IgD-negative memory B cell (primary cell): ENCODE measurements at regions not wholly inside any gene's neighbourhood (a gene's known extent, or its start where the extent isn't known, plus 50 kb on each side); places are given as distances from the start of the nearest gene placed in this dataset.
"Not testable (repeated sequence)": the region's sequence is repeated elsewhere in the genome, so short reads cannot be mapped to it uniquely, and the experiment has no call there.

Experiments used
- H3K27ac Mint-ChIP-seq, 3 donors: one replicate each; pipeline ENCODE4 v1.8.0; 2020 to 2022; ENCODE audit warnings: mild to moderate bottlenecking in 3 of 3, mixed read lengths in 3 of 3, moderate library complexity in 1 of 3
- H3K27me3 Mint-ChIP-seq: one replicate; pipeline ENCODE4 v1.8.0; 2021; ENCODE audit warnings: mixed read lengths
- H3K36me3 Mint-ChIP-seq: one replicate; pipeline ENCODE4 v1.8.0; 2020; ENCODE audit warnings: mild to moderate bottlenecking, mixed read lengths
- H3K4me1 Mint-ChIP-seq, 3 donors: one replicate each; pipeline ENCODE4 v1.8.0; 2020 to 2022; ENCODE audit warnings: mixed read lengths in 3 of 3, mild to moderate bottlenecking in 1 of 3
- H3K4me3 Mint-ChIP-seq, 4 donors: one replicate each; pipeline ENCODE4 v1.8.0; 2020 to 2022; ENCODE audit warnings: mild to moderate bottlenecking in 4 of 4, mixed read lengths in 4 of 4, moderate library complexity in 3 of 4
- H3K9me3 Mint-ChIP-seq, 3 donors: one replicate each; pipeline ENCODE4 v1.8.0; 2020 to 2021; ENCODE audit warnings: mixed read lengths in 3 of 3, mild to moderate bottlenecking in 1 of 3

GRCh38 chr7:128561116-128561722, 84.7 kb downstream of the METTL2B start:
- not testable (repeated sequence) for H3K4me1 Mint-ChIP-seq, H3K4me3 Mint-ChIP-seq, H3K27ac Mint-ChIP-seq, H3K9me3 Mint-ChIP-seq, H3K36me3 Mint-ChIP-seq, H3K27me3 Mint-ChIP-seq

DNA sequence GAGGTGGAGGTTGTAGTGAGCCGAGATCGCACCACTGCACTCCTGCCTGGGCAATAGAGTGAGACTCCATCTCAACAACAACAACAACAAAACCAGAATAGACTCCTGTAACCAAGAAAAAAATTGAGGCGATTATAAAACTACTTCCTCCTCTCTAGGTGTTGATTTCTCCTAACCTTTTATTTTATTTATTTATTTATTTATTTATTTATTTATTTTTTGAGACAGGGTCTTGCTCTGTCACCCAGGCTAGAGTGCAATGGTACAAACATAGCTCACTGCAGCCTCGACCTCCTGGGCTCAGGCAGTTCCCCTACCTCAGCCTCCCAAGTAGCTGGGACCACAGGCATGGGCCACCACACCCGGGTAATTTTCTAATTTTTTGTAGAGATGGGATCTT, 86.2 kb downstream of the METTL2B start:
- not testable (repeated sequence) for H3K36me3 Mint-ChIP-seq, H3K9me3 Mint-ChIP-seq, H3K27ac Mint-ChIP-seq

GRCh38 chr7:128564123-128564700, 87.7 kb downstream of the METTL2B start:
- H3K36me3 Mint-ChIP-seq, H3K9me3 Mint-ChIP-seq, H3K4me3 Mint-ChIP-seq, H3K27me3 Mint-ChIP-seq: not testable (repeated sequence)
- peaks cover 5 to 15% (median 12%) of the 10 kb centered on the region in 3 donors for H3K4me1 Mint-ChIP-seq
- H3K27ac Mint-ChIP-seq: peak overlapping the region in 1 of 3 donors; percentile 27

More for the DNA sequence above, 86.2 kb downstream of the METTL2B start:
- H3K4me3 Mint-ChIP-seq, H3K4me1 Mint-ChIP-seq, H3K27me3 Mint-ChIP-seq: not testable (repeated sequence)

DNA sequence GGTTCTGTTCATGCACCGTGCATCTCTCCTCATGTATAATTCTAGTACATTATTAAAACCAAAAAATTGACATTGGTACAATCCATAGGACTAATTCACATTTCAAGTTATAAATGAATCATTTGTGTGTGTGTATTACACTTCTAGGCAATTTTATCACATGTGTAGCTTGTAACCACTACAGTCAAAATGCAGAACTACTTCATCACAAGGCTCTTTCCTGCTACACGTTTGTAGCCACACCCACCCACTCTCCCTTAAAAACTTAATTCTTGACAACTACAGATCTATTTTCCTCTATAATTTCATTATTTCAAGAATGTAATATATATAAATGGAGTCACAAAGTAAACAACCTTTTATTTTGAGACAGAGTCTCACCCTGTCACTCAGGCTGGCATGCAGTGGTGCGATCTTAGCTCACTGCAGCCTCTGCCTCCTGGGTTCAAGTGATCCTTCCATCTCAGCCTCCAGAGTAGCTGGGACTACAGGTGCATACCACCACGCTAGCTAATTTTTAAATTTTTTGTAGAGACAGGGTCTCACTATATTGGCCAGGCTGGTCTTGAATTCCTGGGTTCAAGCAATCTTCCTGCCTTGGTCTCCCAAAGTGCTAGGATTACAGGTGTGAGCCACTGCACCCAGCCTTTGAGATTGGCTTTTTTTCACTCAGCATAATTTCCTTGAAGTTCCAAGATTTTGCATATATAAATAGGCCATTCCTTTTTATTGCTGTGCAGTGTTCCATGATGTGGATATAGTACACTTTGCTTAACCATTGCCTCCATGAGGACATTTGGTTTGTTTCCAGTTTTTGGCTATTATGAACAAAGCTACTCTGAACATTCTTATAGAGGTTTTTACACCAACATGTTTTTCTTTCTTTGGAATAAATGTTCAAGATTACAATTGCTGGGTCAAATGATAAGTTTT, 88.7 kb downstream of the METTL2B start:
- H3K4me3 Mint-ChIP-seq, H3K27me3 Mint-ChIP-seq, H3K9me3 Mint-ChIP-seq, H3K36me3 Mint-ChIP-seq: not testable (repeated sequence)
- peak overlapping the region in 1 of 3 donors; percentile 53 for H3K27ac Mint-ChIP-seq
- H3K4me1 Mint-ChIP-seq: peaks cover 5 to 16% (median 10%) of the 10 kb centered on the region in 3 donors

DNA sequence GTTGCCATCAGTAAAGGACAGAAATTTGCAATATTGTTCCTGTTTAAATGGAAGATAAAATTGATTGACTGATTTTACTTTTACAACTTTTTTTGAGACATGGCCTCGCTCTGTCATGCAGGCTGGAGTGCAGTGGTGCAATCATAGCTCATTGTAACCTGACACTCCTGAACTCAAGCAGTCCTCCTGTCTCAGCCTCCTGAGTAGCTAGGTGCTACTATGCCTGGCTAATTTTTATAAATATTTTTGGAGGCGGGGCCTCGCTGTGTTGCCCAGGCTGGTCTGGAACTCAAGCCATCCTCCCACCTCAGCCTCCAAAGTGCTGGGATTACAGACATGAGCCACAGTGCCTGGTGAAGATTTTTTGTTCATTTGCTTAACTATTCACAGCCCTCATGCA, 96.8 kb upstream of the GARIN1A start:
- not testable (repeated sequence) for H3K9me3 Mint-ChIP-seq, H3K27me3 Mint-ChIP-seq, H3K4me1 Mint-ChIP-seq, H3K36me3 Mint-ChIP-seq, H3K27ac Mint-ChIP-seq, H3K4me3 Mint-ChIP-seq

- H3K4me1 Mint-ChIP-seq, H3K4me3 Mint-ChIP-seq, H3K27ac Mint-ChIP-seq, H3K27me3 Mint-ChIP-seq, H3K36me3 Mint-ChIP-seq, H3K9me3 Mint-ChIP-seq: not testable (repeated sequence)
These were observed 95.1 kb upstream of the GARIN1A start for GRCh38 chr7:128576953-128577352.

GRCh38 chr7:128579843-128580242, 92.2 kb upstream of the GARIN1A start:
- H3K4me3 Mint-ChIP-seq, H3K36me3 Mint-ChIP-seq, H3K27me3 Mint-ChIP-seq, H3K27ac Mint-ChIP-seq, H3K9me3 Mint-ChIP-seq, H3K4me1 Mint-ChIP-seq: not testable (repeated sequence)

- H3K36me3 Mint-ChIP-seq, H3K4me3 Mint-ChIP-seq, H3K9me3 Mint-ChIP-seq, H3K27me3 Mint-ChIP-seq, H3K27ac Mint-ChIP-seq, H3K4me1 Mint-ChIP-seq: not testable (repeated sequence)
These were observed 91.0 kb upstream of the GARIN1A start for GRCh38 chr7:128581100-128581499.

DNA sequence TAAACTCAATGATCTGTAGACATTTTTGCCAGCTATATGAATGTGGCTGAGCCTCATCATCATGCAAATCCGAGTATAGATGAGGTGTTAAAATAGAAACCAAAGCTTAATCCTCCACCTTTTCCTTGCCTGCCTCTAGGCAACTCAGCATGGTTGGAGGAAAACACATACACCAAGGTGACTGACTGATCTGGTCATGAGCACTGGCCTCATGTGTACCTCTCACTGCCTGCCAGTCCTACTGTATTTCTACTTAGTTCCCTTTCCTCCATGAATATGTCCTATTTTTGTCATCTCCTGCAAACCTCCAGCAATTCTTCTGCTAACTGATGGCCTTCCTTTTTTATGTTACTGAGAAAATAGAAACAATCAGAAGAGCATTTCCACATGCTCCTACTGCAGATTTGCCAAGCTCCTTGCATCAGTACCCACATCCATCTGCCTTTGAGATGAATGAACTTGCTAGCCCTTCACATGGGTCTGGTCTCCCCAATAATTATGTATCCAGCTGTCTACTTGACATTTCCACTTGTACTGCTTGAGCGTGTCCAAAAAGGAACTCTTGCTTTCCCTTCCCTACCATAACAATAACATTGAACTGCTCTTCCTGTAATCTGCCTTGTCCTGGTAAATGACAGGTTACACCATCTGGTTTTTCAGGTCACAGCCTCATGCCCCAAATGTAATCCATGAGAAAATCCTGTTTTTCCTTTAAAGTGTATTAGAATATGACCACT, 90.1 kb upstream of the GARIN1A start:
- H3K27ac Mint-ChIP-seq, H3K4me3 Mint-ChIP-seq, H3K9me3 Mint-ChIP-seq, H3K36me3 Mint-ChIP-seq, H3K27me3 Mint-ChIP-seq, H3K4me1 Mint-ChIP-seq: not testable (repeated sequence)

- H3K36me3 Mint-ChIP-seq, H3K27me3 Mint-ChIP-seq, H3K4me1 Mint-ChIP-seq, H3K27ac Mint-ChIP-seq, H3K9me3 Mint-ChIP-seq, H3K4me3 Mint-ChIP-seq: not testable (repeated sequence)
These were observed 85.4 kb upstream of the GARIN1A start for GRCh38 chr7:128586715-128587114.

DNA sequence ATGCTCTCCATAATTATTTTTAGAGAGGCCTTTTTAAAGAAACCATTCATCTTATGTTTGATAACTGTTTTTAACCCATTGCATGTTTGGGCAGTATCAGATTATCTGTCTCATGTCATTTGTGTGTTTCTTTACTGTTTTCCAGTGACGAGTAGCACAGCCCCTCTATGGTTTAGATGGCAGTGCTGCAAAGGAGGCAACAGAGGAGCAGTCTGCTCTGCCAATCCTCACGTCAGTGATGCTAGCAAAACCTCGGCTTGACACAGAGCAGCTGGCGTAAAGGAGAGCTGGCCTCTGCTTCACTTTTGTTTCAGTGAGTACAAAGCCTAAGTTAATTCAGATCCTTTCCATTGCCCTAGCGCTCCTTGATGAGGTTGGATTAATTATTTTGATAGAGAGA, 80.4 kb upstream of the GARIN1A start:
- Mint-ChIP-seq H3K27ac (no peak overlapping the region), H3K27me3 (no peaks in the 10 kb centered on the region), H3K4me1 (peaks cover 2 to 3% (median 2%) of the 10 kb centered on the region in 3 donors), H3K36me3 (peaks cover 4% of the 10 kb centered on the region), H3K9me3 (no peaks in the 10 kb centered on the region), H3K4me3 (no peak overlapping the region)

DNA sequence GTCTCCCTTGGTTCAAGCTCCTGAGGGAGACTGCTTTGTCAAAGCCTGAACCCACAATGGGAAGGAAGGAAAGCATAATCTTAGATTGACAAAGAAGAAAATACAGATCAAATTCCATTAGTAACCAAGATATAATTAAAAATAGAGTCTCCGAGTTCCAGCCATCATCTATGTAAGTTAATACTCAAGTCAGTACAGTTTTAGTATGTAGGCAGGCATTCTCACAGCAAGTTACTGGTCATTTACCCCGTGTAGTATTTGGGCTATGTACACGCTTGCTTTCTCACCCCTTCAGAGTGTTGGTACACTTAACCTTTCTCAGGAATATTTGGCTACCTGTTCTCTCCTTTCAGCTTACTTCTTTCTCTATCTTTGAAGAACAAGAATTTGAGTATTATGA, 79.9 kb upstream of the GARIN1A start:
- H3K9me3 Mint-ChIP-seq, H3K27ac Mint-ChIP-seq, H3K36me3 Mint-ChIP-seq, H3K27me3 Mint-ChIP-seq, H3K4me3 Mint-ChIP-seq, H3K4me1 Mint-ChIP-seq: not testable (repeated sequence)

DNA sequence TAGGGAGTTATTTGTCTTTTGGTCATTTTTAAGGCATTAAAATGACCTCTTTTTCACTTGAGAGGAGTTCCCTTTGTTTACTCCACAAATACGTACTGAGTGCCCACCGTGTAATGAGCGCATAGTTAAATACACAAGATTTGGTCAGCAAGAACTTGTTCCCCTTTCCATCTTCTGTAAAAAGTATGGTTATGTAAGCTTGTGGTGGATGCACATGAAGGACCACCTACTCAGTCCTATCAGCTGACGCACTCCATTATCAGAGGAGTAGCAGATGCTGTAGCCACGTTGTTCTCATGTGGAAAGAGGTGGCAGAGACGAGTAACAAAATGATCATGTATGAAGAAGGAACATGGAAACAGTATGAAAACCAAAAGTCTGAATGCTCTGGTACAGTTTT, 78.0 kb upstream of the GARIN1A start:
- not testable (repeated sequence) for H3K4me1 Mint-ChIP-seq, H3K27me3 Mint-ChIP-seq, H3K27ac Mint-ChIP-seq, H3K9me3 Mint-ChIP-seq, H3K4me3 Mint-ChIP-seq, H3K36me3 Mint-ChIP-seq

GRCh38 chr7:128596336-128597128, 75.6 kb upstream of the GARIN1A start:
- not testable (repeated sequence) for H3K36me3 Mint-ChIP-seq, H3K27me3 Mint-ChIP-seq

GRCh38 chr7:128598946-128599345, 73.1 kb upstream of the GARIN1A start:
- H3K9me3 Mint-ChIP-seq, H3K27me3 Mint-ChIP-seq, H3K4me1 Mint-ChIP-seq, H3K4me3 Mint-ChIP-seq, H3K27ac Mint-ChIP-seq, H3K36me3 Mint-ChIP-seq: not testable (repeated sequence)

More at GRCh38 chr7:128596336-128597128, 75.6 kb upstream of the GARIN1A start:
- H3K4me3 Mint-ChIP-seq, H3K4me1 Mint-ChIP-seq, H3K9me3 Mint-ChIP-seq, H3K27ac Mint-ChIP-seq: not testable (repeated sequence)
